GM21526 (cell line): ENCODE measurements at regions not wholly inside any gene's neighbourhood (a gene's known extent, or its start where the extent isn't known, plus 50 kb on each side); places are given as distances from the start of the nearest gene placed in this dataset.

Experiments used
- ATAC-seq: cut with Tn5 transposase; IDR thresholded peaks from one replicate; pipeline ENCODE4 v1.9.1; 2021; ENCODE audit warnings: moderate library complexity; ENCODE audit not compliant: unreplicated experiment, low FRiP score

- no peak for ATAC-seq
Measured at GRCh38 chr7:20267482-20267881, 50.3 kb upstream of the MACC1 start.

DNA sequence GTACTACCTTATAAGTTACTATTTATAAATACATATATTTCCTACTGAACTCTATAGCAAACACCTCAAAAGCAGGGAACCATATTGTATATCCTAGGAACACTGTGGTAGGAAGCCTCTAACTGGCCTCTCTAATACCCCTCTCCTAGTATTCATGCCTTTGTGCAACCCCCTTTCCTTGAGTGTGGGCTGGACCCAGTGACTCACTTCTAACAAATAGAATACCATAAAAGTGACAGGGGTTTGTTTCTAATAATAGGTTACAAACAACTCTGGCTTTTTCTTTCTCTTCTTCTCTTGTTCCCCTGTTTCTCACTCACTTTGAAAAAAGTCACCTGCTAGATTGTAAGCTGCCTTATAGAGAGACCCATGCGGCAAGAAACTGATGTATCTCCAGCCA lies 51.6 kb upstream of the MACC1 start:
- ATAC-seq: no peak

DNA sequence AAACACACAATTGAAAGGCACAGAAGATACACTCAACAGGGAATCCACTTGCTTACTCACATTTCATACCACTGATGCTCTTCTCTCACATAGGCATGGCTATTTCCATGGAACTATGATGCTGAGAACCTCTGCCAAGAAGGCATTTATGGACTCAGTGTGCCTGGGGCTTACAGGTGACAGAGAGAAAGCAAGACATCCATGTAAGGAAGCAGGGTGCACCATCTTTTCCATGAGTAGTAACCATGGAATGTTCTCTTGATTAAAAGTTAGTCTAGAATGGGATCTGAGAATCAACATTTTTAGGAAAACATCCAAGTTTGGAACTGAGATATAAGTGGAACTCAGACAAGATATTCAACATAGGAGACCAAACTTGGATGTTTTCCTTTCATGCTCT lies 52.5 kb upstream of the MACC1 start:
- ATAC-seq: no peak

GRCh38 chr7:20270371-20270770 lies 53.2 kb upstream of the MACC1 start:
- ATAC-seq: no peak

- peak; percentile 91 for ATAC-seq
Measured at GRCh38 chr7:20270867-20271266, 53.7 kb upstream of the MACC1 start.

DNA sequence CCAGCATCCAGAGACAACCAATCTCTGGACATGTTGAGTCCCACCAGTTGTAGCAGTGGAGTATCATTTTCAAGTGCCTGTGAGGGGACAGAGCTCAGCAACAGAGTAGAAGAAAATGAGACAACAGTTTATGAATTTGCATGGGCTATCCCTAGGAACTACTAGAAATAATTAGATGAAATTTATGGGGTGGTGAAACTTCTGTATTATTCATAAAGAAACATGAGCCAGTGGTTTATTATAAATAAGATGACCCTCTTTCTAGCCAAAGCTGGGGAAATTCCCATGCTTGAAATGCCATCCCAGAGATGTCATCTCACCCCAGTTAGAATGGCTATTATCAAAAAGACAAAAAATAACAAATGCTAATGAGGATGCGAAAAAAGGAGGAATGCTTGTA lies 55.1 kb upstream of the ITGB8 start:
- no peak for ATAC-seq

DNA sequence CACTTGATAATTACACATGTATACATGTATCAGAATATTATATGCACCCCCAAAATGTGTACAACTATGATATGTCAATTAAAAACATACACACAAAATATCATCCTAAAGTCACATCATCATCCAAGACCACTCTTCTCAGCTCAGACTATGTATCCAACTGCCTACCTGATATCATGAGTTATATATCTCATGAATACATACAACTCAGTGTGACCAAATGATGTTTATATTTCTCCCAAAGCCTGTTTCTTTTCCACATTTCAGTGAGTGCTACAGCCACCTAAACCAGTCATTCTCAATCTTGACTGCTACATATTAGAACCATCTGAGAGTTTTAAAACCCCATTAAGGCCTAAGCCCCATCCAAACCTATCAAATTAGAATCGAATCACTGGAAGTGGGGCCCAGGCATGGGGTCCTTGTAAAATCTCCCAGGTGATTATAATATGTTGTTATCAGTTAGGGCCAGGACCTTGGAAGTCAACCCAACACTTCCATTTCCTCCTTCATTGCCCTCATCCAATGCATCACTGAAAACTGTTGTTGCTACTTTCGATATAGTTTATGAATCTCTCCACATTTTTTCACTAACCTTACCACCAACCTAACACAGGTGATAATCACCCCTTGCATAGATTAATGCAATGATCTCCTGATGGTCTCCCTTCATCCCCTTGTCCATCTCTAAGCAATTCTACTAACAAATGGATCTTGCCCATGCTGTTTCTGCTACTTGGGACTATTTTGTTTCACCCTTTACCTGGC lies 53.8 kb upstream of the ITGB8 start:
- no peak for ATAC-seq

DNA sequence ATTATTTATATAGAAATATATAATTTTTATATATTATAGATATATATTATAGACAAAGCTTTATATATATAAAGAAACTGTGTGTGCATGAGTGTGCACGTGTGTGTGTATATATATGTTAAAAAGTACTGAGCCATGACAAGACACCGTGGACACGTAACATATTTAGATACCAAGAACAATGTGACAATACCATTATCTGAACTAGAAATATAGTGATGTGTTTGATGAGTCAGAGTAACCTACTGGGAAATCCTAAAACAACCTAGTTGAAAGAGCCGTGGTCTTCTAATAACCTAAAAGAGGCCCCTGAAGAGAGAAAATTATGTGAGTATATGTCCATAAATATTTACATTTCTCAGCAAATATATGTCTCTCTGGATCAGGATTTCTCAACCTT lies 50.7 kb upstream of the ITGB8 start:
- no peak for ATAC-seq

GRCh38 chr7:20280475-20281351 lies 50.0 kb upstream of the ITGB8 start:
- no peak for ATAC-seq
